CD4-positive, alpha-beta T cell treated with Interleukin-12 subunit alpha and Interleukin-12 subunit beta, for 1 hour (primary cell): ENCODE measurements at regions not wholly inside any gene's neighbourhood (a gene's known extent, or its start where the extent isn't known, plus 50 kb on each side); places are given as distances from the start of the nearest gene placed in this dataset.

Experiments
- DNase-seq: peaks from one replicate; pipeline ENCODE4 v3.0.0-alpha.2; 2020

DNA sequence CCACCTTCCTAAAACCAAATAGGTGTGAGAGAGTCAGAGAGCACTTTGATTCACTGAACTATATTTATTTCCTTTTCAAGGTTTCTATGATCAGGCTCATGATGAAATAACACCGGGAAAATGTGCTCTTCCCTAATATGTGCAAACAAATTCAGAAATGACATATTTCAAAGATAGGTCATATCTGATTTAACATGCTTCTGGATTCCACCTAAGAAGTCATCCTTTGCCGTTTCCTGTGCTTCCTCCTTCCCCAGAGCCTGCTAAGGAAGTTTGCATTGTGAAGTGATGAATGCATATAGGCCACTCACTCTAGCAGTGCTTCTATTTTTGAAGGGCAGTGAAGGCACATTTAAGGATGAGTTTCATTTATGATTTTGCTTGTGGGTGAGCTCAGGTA is 327.6 kb downstream of the TDRD15 start:
- no peak for DNase-seq

DNA sequence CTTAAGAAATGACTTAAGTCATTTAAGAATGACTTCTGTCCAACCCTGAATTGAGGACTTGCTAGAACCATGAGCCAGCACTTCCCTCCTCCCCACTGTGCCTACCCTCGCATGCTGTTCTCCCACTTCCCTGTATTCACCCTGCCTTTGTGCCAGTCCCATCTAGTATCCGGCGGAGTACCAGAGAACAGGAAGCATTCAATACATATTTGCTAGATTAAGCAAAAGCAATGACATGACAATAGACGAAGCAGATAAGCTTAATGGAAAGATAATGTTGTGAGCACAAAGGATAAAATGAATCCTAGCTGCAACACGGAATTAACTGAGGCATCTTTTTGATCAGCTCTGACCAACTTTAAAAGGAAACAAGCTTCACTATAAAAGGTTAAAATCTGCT is 328.5 kb downstream of the TDRD15 start:
- DNase-seq: no peak

DNA sequence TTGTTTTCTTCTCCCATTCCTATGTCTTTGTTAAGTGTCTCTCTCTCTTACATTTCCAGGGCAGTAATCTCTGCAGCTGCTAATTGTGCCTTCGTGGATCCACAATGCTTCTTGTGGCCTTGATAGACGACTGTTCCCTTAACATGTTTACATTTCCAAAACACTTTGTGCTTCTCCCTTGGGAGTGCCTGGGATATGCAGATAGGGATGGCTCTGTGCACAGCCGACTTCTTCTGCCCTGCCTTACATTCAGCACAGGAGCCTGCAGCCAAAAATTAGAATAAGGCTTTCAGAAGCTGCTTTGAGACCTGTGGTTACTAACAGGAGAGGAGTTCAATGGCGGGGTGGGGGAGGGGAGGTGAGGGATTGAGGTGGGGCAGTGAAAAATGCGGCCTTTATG is 328.9 kb downstream of the TDRD15 start:
- no peak for DNase-seq

DNA sequence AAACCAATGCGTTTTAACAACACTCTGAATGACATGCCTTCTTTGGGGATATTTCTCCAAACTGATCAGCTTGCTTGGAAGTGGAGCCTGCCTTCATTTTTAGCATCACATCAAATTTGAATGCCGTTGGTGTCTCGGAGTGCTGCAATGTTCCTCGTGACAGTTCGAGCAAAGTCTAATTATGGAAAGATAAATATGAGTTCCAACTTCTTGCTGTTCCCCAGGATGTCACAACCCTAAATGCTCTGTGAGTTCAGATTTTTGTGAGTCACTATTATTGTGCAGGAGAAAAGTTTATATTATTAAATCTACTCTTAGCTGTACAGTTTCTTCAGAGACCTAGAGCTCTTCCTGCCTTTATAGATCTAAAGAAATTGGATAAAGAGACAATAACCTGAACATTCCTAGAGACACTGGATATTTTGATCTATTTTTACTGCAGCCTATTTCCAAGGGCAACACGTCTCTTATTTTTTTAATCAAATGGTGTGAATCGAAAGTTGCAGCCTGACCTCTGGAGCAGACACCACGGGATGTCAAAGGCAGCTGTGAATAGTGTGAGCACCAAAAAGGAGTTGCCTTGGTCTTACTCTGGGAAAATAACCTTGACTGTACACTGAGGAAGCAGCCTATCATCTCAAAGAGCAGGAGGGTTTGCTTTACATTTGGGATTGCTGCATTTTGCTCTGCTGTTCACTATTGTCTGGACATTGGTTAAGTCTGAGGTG is 330.1 kb downstream of the TDRD15 start:
- DNase-seq: no peak

DNA sequence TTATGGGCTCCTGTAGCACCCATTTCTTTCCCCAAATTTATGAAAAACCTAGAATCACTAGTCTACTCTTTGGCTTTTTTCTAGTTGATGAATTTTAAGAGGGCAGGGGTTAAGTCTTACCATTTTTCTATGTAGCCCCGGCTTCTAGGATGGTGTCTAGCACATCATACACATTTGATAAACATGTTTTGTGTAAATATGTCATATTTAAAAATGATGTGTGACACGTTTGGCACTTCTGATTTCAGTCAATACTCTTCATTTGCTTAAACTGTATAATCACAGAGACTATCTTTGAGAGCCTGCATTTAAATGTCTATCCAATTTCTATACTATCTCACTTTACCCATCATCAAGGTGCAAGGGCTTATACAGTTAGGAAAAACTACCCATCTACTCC is 331.1 kb downstream of the TDRD15 start:
- no peak for DNase-seq

DNA sequence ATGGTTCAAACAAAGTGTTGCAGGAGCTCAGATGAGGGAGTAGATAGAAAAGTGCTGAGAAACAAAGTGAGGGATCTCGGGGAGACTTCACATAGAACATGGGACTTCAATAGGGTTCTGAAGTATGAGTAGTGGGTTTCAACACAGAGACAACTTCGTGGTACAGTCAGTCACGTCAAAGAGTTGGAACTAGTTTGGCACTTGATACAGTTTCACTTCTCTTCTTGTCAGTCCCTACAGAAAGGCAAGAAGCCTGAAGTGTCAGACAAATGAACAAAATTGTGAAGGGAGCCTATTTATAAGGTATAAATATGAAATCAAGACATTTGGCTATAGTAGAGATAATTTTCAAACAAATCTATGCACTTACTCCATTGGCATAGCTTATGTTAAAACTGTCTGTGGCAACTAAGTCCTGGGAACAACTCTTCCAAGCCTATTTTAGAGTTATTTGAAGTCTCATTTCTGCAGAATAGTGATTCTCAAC is 338.0 kb downstream of the TDRD15 start:
- DNase-seq: no peak

DNA sequence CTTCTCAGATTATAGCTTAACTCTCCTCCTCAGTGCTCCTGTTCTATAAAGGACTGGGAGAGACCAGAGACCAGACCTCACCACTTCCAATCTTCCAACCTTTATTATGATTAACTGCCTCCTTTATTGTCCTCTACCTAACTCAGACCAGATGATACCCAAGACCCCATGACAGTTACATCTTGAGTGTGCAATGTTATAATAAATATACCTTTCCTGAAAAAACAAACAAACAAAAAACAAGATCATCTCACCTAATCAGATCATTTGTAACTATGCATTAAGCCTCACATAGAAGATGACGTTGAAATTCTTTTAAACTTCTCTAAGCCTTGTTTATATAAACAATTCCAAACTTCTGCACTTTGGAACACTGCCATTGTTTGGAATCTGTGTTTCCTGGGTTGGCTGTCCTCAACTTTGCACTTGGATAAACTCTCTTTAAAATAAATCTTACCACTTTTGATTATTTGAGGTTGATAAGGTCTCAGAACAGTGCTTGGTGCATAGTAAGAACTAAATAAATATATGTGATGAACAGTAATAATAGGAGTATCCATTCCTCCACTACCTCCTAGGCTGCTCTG is 342.7 kb downstream of the TDRD15 start:
- DNase-seq: no peak

DNA sequence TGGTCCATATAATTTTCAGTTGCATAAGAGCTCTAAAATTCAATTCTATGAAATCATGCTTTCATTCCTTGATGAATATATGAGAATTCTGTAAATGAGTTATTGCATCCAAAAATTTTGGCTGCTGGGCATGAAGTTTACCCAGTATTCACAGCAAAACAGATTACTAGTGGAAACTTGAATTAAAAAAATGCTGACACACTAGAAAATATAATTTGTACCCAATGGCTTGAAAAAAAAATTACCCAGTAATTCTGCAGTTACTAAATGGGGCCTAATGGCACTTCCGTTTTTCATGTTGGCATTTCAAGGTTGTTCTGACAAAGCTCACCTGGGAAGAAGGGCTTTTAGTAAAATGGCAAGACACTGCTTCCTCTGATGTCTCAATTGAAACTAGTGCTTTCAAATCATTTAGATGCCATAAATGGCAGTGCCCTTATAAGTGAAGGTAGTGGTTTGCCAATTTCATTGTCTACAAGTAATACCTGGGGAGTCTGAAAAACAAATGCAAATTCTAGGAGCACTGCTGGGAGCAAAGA is 343.6 kb downstream of the TDRD15 start:
- DNase-seq: no peak

DNA sequence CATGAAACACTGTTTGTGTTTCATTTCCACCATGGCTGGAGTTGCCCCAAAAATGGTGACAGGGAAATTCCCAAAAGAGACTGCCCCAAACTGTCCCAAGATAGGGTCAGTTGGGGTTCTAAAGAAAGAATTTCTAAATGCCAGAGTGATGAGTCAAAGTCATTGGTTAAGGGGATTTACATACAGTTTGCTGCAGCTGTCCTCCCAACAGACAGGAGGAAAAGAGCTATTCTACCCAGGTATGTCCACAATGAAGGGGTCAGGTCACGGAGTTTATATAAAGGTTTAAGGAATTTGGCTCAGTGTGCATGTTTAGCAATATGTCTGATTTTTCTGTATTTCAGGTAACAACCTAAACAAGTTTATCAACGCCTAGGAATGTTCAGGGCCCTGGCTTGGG is 344.1 kb downstream of the TDRD15 start:
- DNase-seq: no peak

DNA sequence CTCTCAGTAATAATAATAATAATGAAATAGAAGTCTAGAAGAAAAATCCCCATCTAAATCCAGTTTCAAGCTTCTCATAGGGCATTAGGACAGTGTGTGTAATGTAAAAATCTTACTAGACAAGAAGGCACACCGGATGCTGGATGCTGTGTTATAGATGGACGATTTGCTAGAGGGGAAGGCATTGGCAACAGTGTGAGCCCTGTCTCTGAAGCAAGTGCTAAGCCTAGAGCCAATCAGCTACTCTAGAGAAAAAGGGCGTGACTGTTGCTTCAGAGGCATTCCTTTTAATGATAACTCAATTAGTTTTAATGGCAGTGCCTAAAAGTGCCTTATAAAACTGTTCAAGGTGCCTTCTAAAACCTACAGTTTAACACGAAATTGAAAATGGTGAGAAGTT is 344.9 kb downstream of the TDRD15 start:
- DNase-seq: no peak

DNA sequence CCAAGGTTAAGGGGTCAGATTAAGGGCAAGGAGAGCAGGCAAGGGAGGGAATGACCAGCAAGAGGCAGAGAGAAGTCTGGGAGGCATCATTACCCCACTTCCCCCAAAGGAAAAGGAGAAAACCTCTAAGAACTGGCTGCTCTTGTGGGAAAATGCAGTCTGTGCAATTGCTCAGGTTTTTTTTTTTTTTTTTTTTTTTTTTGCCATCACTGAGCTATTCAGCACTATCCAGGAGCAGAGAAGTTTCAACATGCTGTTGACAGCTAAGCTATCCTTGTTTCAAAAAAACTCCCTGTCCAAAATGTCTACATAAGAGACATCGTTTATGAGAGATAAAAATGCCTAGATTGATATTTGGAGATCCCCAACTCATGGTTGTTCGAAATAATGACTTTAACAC is 345.4 kb downstream of the TDRD15 start:
- no peak for DNase-seq

DNA sequence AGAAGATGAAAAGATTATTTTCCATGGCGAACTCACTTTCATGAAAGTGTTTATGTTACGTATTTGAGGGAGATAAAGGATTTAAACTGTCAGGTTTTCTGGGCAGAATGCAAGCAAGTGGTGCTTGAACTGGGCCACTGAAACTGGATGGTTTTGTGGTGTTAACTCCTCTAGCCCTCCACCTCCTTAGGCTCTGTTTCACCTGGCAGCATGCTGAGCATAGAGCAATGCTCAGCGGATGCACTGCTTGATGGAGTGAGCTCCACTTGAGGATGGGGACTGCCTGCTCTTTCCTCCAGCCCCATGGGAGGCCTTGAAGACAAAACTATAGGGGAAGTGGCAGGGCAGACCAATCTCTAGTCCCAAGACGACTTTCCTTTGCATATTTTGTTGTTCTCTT is 345.8 kb downstream of the TDRD15 start:
- no peak for DNase-seq

DNA sequence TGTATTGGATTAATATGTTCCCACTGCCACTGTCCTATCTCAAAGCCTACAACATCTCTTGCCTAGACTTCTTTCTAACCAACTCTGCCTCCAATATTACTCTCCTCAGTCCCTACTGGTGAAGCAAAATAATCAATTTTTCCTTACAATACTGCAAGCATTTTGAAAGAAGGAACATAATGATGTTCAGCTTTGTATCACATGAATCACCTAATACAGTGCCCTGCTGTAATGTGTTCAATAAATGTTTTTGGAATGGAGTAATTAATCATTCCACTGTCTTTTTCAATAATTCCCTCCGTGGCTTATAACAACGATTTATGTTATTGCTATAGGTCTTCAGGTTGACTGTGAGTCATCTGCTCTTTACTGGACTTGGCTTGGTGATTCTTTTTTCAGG is 356.4 kb downstream of the TDRD15 start:
- no peak for DNase-seq

DNA sequence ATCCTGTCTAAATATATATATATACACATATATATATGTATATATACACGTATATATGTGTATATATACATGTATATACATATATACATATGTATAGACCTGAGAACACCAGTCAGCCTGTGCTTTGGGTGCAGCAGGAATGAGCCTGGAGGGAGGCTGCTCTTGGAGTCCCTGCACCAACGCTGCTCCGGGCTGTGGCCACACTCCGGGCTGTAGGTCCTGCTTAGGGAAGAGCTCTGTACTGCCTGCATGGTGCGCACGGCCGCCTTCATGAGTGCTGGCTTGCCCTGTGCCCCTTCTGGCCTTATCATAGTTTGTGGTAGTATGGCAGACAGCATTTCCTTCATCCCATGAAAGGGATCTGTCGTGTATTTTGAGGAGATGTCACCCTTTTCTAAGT is 360.9 kb downstream of the TDRD15 start:
- DNase-seq: no peak

DNA sequence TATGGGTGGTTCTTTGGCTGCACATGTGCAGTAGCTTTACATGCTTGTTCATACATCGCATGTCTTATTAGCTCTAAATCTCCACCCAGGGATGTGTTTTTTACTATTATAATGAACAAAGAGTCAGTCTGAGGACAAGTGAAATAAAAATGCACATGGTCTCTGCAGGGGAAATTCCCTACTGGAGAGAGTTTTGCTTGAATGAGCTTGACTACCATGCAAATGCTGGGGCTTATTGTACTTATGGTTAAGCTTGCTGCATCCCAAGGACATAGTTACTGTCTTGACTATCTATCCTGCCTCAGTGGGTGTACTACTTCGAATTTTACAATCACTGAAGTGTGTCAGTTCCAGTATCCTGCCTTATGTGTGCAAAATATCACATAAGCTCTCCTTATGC is 362.7 kb downstream of the TDRD15 start:
- DNase-seq: no peak

DNA sequence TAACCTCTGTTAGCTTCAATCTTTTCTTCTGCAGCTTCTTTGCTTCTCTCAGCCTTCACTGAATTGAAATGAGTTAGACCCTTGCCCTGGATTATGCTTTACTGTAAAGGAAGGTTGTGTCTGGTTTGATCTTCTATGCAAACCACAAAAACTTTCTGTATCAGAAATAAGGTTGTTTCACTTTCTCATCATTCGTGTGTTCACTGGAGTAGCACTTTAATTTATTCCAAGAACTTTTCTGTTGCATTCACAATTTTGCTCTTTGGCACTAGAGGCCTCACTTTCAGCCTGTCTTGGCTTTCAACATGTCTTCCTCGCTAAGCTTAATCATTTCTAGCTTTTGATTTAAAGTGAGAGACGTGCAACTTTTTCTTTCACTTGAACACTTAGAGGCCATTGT is 365.3 kb downstream of the TDRD15 start:
- no peak for DNase-seq

DNA sequence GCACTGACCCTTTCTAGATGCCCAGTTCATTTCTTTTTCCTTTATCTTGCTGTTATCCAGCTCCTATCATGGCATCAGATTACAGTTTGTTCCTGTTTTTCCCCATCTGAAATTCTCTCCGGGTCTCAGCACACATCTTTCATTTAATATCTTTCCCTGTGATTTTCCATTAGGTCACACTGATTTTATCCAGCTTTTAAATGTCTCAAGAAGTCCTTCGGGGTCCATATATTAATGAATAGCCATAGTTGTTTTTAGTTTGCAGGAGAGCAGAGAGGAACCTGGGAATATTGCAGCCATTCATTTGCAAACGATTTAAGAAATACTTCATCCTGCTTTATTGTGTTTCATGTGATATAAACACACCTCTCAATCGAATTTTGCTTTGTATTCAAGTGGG is 374.2 kb downstream of the TDRD15 start:
- no peak for DNase-seq

DNA sequence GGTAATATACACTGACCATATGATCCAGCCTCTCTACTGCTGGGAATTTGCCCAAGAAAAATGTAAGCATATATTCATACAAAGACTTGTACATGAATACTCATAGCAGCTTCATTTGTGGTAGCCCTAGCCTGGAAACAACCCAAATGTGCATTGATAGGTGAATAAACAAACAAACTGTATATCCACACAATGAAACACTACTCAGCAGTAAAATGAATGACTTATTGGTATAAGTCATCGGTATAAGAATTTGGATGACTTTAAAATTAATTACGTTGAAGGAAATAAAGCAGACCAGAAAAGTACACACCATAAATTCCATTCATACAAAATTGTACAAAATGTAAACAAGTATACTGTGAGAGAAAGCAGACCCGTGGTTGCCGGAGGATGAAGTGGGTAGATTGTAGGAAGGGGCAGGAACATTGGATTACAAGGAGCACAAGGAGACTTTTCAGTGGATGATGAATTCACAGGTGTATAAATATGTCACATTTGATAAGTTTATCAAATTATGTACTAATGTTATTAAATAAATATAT is 376.7 kb downstream of the TDRD15 start:
- DNase-seq: no peak

DNA sequence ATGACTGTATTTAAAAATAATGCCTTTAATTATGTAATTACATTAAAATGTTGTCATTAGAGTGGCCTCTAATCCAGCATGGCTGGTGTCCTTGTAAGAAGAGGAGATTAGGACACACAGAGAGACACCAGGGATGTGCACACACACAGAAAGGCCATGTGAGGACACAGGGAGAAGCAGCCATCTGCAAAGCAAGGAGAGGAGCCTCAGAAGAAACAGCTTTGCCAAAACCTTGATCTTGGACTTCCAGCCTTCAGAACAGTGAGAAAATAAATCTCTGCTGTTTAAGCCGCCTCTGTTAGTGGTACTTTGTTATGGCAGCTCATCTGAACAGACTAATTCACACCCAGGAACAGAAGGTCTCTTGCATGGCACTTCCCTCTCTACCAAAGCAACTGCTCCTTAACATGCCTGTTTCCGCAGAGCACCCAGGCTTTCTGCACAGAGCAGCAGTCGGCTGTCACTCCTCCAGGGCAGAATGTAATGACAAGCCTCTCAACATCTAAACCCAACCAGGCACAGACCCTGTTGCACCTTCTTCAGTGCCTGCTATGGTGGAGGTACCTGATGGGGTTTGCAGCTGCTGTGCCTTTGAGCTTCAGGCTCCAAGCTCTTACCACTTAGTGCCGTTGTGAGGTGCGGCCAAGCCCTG is 377.7 kb downstream of the TDRD15 start:
- no peak for DNase-seq

DNA sequence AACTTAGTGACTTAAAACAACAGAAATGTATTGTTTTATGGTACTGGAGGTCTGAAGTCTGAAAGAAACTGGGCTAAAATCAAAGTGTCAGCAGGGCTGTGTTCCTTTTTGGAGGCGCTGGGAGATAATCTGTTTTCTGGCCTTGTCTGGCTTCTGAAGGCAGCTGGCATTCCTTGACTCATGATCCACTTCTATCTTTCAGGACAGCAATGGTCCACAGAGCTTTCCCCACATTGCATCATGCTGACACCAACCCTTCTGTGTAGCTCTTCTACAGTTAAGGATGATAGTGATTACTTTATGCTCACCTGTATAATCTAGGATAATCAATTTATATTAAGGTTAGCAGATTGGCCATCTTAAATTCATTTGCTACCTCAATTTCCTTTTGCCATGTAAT is 392.1 kb downstream of the TDRD15 start:
- no peak for DNase-seq

DNA sequence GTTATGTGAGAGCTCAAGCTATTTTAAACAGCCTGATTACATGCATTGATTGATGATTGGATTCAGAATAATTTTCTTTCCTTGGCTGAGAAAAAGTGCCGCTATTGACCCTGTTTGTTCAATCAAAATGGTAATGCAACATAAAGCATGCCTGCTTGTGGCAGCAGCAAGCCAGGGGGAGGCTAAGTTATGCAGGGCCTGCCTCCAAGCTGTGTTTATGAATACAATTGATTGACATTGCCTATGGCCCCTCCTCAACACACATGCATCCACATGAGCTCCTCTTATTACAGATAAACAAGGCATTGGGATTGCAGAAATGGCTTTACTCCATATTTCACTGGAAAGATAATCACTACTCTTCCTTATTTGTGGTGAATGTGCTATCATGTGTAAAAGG is 395.6 kb downstream of the TDRD15 start:
- DNase-seq: no peak

DNA sequence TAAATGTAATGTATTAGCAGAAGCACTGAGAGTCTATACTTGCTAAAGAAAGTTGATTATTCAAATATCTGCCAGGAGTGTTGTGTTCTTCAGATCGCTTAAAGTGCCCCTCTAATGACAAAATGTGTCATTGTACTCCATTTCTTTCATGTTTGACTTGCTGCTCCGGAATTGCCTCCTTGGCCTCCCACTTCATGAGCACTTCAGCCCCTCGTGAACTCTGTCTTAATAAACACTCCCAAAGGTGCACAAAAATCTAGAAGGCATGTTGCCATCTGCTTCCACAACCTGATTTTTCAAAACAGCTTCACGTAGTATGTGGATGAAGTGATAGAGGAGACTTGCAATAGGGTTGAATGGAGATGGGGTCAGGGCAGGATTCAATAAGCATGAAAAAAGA is 396.1 kb downstream of the TDRD15 start:
- DNase-seq: no peak

DNA sequence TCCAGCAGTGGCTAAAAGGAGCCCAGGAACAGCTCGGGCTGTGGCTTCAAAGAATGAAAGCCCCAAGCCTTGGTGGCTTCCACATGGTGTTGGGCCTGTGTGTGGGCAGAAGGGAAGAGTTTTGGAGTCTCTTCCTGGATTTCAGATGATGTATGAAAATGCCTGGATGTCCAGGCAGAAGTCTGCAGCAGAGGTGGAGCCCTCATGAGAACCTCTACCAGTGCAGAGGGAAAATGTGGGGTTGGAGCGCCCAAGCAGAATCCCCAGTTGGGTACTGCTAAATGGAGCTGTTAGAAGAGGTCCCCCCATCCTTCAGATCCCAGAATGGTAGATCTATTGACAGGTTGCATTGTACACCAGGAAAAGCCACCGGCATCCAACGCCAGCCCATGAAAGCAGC is 412.1 kb downstream of the TDRD15 start:
- no peak for DNase-seq

DNA sequence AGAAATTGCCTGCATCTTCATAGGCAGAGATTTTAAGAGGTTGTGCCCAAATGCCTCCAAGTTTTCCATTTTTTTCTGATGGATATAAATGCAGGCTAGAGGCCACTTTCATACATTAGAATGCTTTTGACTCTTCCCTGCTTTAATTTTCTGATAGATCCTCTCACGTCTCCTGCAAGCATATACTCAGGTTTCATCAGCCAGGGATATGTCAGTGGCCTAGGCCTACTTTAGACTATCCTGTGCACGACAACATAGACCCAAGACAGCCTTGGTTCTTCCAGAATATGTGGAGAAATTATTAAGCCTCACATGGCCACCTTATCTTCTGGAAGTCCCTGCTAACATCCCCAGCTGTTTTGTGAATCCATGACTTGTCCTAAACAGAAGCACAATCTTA is 415.9 kb downstream of the TDRD15 start:
- DNase-seq: no peak
